Activated CD8-positive, alpha-beta T cell treated with anti-CD3 and anti-CD28 coated beads, Interleukin-2, amount 10 ng/mL, durations not matched to agents 7 days and 5 days (primary cell): ENCODE measurements at regions not wholly inside any gene's neighbourhood (a gene's known extent, or its start where the extent isn't known, plus 50 kb on each side); places are given as distances from the start of the nearest gene placed in this dataset.

Source experiments
- ATAC-seq: fragments of 150-1000 bp; cut with Tn5 transposase; one replicate; pipeline ENCODE4 v1.10.0; 2021; ENCODE audit warnings: moderate library complexity
- CTCF ChIA-PET: fragments of 350-600 bp; sonication (Branson Sonifier 250); formaldehyde crosslinking; loops from one replicate; lab custom pipeline; 2021; ENCODE audit warnings: antibody characterized with exemption; lab: Charles Lee
- POLR2A ChIA-PET: fragments of 350-600 bp; sonication (Branson Sonifier 250); formaldehyde crosslinking; loops from one replicate; lab custom pipeline; 2021; ENCODE audit warnings: antibody characterized with exemption; lab: Charles Lee
- DNase-seq: peaks from one replicate; pipeline ENCODE4 v3.0.0-alpha.2; 2020
- H3K27ac Mint-ChIP-seq: one replicate; pipeline ENCODE4 v1.8.0; 2021; ENCODE audit warnings: mild to moderate bottlenecking, mixed read lengths
- H3K27me3 Mint-ChIP-seq: one replicate; pipeline ENCODE4 v1.8.0; 2021; ENCODE audit warnings: low read depth, mixed read lengths
- H3K36me3 Mint-ChIP-seq: one replicate; pipeline ENCODE4 v1.8.0; 2021; ENCODE audit warnings: low read depth, mixed read lengths
- H3K4me1 Mint-ChIP-seq: one replicate; pipeline ENCODE4 v1.8.0; 2021; ENCODE audit warnings: low read depth, mixed read lengths
- H3K4me3 Mint-ChIP-seq: one replicate; pipeline ENCODE4 v1.8.0; 2021; ENCODE audit warnings: mild to moderate bottlenecking, mixed read lengths
- H3K9me3 Mint-ChIP-seq: one replicate; pipeline ENCODE4 v1.8.0; 2022; ENCODE audit warnings: mixed read lengths; ENCODE audit not compliant: insufficient read depth

DNA sequence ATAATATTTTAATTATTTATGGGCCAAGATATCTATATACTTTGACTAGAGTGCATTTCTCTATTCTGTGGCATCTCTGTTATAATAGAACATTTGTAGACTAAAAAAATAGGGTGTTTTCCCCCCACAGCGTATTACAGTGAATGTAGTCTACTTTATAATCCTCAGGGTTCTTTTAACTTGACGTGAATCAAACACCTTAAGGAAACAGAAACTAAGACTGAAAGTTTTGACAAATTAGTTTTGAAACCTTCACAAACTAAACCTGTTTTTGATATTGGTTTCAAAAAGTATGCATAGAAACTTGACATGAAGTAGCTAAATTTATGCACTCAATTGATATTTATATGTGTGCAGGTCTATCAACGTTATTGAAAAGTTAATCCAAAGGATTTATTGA is 1963.1 kb upstream of the TENM3 start:
- no peak for ATAC-seq
- no peaks in the 10 kb centered on the region for H3K27me3 Mint-ChIP-seq
- ChIA-PET POLR2A (no interaction called here), CTCF (no interaction called here)
- no peak overlapping the region for H3K27ac Mint-ChIP-seq
- no peaks in the 10 kb centered on the region for H3K9me3 Mint-ChIP-seq
- no peak overlapping the region for H3K4me3 Mint-ChIP-seq
- no peaks in the 10 kb centered on the region for H3K4me1 Mint-ChIP-seq
- no peak for DNase-seq
- no peaks in the 10 kb centered on the region for H3K36me3 Mint-ChIP-seq

DNA sequence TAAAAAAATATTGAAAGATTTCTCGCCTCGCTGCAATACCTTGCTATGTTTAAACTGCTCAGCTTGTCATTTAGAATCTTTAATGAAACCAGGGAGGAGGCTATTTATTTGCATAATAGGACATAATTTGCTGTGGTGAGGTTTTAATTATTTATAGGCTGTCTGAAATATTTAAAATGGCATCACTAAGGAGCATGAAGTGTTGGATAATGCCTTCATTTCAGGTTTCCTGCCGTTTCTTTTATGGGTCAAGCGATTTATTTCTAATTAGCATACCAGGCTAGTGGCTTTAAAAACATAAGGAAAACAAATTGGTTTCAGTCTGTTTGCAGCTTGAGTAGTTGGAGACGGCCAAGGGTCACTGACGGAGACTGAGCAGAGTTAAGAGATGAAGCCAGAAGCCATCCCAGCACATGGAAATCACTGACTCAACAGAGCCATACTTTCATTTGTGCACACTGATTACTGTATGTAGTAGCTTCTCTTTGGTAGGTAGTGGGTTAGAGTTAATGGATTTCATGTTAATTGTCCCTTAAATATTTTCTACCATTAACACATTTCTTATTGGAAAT is 1962.4 kb upstream of the TENM3 start:
- no peak for ATAC-seq
- no peak overlapping the region for H3K27ac Mint-ChIP-seq
- no peaks in the 10 kb centered on the region for H3K4me1 Mint-ChIP-seq
- CTCF ChIA-PET = no interaction called here
- no peaks in the 10 kb centered on the region for H3K27me3 Mint-ChIP-seq
- H3K4me3 Mint-ChIP-seq = no peak overlapping the region
- POLR2A ChIA-PET = no interaction called here
- no peak for DNase-seq
- H3K36me3 Mint-ChIP-seq = no peaks in the 10 kb centered on the region
- H3K9me3 Mint-ChIP-seq = no peaks in the 10 kb centered on the region

DNA sequence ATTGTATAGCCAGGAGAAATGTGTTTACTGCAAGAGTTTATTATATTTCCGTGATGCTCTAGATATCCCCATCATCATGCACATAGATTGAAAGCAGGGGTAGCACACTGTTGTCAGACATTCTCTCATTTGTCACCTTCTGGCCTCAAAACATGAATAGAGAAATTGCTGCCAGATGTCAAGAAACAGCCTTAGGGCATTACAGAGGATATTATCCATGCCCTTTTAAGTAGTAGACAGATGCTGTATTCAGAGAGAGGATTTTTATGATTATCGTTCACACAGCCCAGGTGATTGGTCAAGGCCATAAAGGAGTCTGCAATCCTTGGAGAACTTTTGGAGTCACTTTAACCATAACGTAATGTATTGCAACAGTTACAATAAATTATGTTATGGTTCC is 1961.5 kb upstream of the TENM3 start:
- no peak for DNase-seq
- Mint-ChIP-seq H3K4me3 (no peak overlapping the region), H3K9me3 (no peaks in the 10 kb centered on the region), H3K27me3 (no peaks in the 10 kb centered on the region), H3K4me1 (no peaks in the 10 kb centered on the region), H3K36me3 (no peaks in the 10 kb centered on the region), H3K27ac (no peak overlapping the region)
- no peak for ATAC-seq
- CTCF ChIA-PET = no interaction called here
- POLR2A ChIA-PET = no interaction called here

DNA sequence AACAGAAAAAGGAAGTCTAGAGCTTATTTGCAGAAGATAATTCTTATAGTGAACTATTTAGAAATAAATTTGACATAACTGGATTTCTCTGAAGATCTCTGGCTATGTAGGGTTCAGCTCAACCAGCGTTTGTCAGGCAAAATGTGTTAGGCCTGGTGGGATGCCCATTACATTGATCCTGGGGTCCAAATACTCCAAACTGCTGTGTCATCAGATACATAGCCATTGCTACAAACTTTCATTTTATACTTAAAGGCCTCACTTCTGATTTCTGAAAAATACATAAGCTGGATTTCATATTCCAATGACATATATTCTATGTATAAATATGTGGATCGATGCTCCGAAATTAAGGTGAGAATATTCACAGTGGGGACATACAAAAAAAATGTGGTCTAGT is 1958.9 kb upstream of the TENM3 start:
- H3K36me3 Mint-ChIP-seq = no peaks in the 10 kb centered on the region
- no peaks in the 10 kb centered on the region for H3K27me3 Mint-ChIP-seq
- CTCF ChIA-PET = no interaction called here
- DNase-seq = no peak
- no peak overlapping the region for H3K4me3 Mint-ChIP-seq
- no peak for ATAC-seq
- no peaks in the 10 kb centered on the region for H3K9me3 Mint-ChIP-seq
- H3K4me1 Mint-ChIP-seq = no peaks in the 10 kb centered on the region
- no peak overlapping the region for H3K27ac Mint-ChIP-seq
- POLR2A ChIA-PET = no interaction called here

DNA sequence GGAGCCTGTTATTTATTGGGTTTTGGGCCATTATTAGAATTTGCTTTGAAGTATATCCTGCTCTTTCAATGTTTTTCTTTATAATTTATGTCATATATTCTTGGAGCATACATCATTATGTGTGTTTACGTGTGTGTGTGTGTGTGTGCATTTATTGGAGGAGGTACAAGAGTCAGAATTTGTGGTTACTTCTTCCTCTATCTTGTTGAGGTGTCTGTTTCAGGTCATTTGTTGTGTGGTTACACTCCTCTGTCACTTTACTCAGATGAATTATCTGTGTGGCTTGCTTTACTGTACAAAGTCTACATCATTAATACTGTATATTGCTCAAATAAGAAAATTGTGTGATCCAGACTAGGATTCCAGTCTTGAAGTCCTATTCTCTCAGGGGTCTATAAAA is 1957.4 kb upstream of the TENM3 start:
- no peaks in the 10 kb centered on the region for H3K4me1 Mint-ChIP-seq

DNA sequence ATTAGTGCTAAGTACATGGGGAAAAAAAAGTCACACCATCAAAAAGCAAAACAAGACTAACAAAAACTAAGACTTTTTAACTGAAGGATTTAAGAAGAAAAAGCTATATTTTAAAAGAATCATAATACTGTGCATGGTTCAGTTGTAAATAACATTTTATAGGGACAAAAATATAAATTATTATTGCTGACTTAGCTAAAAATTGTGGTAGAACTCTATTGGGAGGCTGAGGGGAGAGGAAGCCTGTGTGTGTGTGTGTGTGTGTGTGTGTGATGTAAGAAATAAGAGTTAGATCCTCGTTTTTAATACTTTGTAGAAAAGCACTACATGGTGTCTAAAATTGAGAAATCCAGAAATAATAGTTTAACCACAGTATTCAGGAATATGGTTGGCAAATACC is 1950.9 kb upstream of the TENM3 start:
- POLR2A ChIA-PET = no interaction called here
- H3K4me3 Mint-ChIP-seq = no peak overlapping the region
- no peak overlapping the region for H3K27ac Mint-ChIP-seq
- ATAC-seq (no peak), DNase-seq (no peak)
- H3K9me3 Mint-ChIP-seq = no peaks in the 10 kb centered on the region
- H3K27me3 Mint-ChIP-seq = no peaks in the 10 kb centered on the region
- H3K4me1 Mint-ChIP-seq = no peaks in the 10 kb centered on the region
- CTCF ChIA-PET = no interaction called here
- H3K36me3 Mint-ChIP-seq = no peaks in the 10 kb centered on the region

More for the DNA sequence above, 1957.4 kb upstream of the TENM3 start:
- Mint-ChIP-seq H3K4me3 (no peak overlapping the region), H3K27ac (no peak overlapping the region), H3K9me3 (no peaks in the 10 kb centered on the region), H3K36me3 (no peaks in the 10 kb centered on the region), H3K27me3 (no peaks in the 10 kb centered on the region)
- no peak for DNase-seq
- ATAC-seq = no peak
- ChIA-PET CTCF (no interaction called here), POLR2A (no interaction called here)

DNA sequence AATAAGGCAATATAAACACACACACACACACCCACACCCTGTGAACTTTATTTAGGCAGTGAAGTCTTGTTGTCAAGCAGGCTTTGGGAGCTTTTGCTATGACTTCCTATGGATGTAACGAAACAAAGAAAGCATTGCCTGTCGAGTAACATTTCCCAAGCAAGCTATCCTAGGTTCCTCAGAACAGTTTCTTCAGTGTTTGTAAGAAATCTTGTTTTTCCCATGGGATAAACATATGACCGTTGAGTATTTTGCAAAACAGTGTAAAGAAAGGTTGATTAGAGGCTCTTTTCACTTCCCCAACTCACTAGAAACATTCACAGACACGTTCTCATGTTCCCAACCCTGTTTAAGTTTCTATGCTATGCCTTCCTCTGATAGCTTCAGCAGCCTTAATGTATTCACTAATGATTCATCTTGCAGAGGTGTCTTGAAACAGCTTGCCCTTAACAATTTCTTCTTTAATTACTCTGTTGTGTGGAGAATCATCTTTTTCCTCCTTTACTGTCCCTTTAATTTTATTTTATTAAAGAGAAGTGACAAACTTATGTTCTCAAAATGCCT is 1947.1 kb upstream of the TENM3 start:
- CTCF ChIA-PET = no interaction called here
- no peak for DNase-seq
- Mint-ChIP-seq H3K4me3 (no peak overlapping the region), H3K9me3 (no peaks in the 10 kb centered on the region), H3K27ac (no peak overlapping the region), H3K27me3 (no peaks in the 10 kb centered on the region), H3K36me3 (no peaks in the 10 kb centered on the region), H3K4me1 (no peaks in the 10 kb centered on the region)
- ATAC-seq = no peak
- POLR2A ChIA-PET = interaction anchor here (0.6 kb wide), 1 partner anchor 708 kb away, joined by 3 read pairs; no protein-coding TSS in a partner anchor

DNA sequence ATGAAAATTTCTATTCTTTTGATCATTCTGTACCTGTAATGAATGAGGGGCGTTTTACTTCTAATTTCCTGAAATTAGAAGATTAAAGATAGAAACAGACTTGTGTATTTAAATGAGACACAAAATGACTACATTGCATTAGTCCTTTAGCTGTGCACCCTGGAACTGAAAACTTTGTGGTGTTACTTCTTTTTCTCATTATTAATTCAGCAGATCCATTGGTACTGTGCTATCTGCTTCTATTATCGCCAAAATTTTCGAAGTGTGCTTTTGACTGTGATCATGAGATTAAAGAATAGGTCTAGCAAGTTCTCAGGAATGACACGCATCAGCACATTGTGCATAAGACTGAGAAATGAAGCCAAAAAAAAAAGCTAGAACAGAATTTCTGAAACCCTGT is 1938.9 kb upstream of the TENM3 start:
- no peak overlapping the region for H3K4me3 Mint-ChIP-seq
- H3K4me1 Mint-ChIP-seq = no peaks in the 10 kb centered on the region
- DNase-seq = no peak
- ChIA-PET CTCF (no interaction called here), POLR2A (interaction anchor here (0.6 kb wide), 1 partner anchor 21 kb away, joined by 3 read pairs; no protein-coding TSS in a partner anchor)
- H3K36me3 Mint-ChIP-seq = no peaks in the 10 kb centered on the region
- H3K9me3 Mint-ChIP-seq = no peaks in the 10 kb centered on the region
- no peak for ATAC-seq
- no peaks in the 10 kb centered on the region for H3K27me3 Mint-ChIP-seq
- no peak overlapping the region for H3K27ac Mint-ChIP-seq

DNA sequence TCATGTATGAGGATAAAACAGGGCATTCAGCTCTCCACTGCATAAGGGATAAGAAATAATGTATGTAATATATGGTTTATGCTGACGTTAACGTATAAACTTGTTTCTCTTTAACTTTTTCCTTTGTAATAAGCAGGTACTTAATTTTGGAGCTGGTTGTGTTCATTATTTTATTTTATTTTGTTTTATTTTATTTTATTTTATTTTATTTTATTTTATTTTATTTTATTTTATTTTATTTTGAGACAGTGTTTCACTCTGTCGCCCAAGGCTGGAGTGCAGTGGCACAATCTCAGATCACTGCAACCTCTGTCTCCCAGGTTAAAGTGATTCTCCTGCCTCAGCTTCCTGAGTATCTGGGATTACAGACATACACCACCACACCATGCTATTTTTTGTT is 1932.6 kb upstream of the TENM3 start:
- DNase-seq (no peak), ATAC-seq (no peak)
- ChIA-PET POLR2A (no interaction called here), CTCF (no interaction called here)
- no peak overlapping the region for H3K4me3 Mint-ChIP-seq
- H3K27ac Mint-ChIP-seq = no peak overlapping the region
- no peaks in the 10 kb centered on the region for H3K4me1 Mint-ChIP-seq
- H3K9me3 Mint-ChIP-seq = no peaks in the 10 kb centered on the region
- no peaks in the 10 kb centered on the region for H3K27me3 Mint-ChIP-seq
- no peaks in the 10 kb centered on the region for H3K36me3 Mint-ChIP-seq

DNA sequence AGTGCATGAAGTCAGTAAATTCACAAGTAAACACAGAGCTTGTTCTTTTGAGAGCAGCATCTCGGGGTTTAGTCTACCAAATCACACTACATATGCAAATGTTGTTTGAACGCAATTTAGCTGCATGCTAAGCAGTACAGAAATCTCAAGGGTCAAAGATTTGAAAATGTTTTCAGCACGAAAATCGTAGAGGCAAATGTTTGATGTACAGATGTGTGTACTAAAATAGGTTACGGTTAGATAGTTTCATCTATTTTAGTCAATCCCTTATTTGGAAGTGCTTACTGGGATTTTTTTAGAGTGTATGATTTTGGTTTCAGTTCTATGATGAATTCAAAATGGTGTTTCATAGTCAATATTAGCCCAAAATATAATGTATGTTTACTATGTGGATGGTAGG is 1928.2 kb upstream of the TENM3 start:
- no peaks in the 10 kb centered on the region for H3K36me3 Mint-ChIP-seq
- H3K27ac Mint-ChIP-seq = no peak overlapping the region
- H3K4me3 Mint-ChIP-seq = no peak overlapping the region
- POLR2A ChIA-PET = interaction anchor here (0.6 kb wide), 1 partner anchor 156 kb away, joined by 5 read pairs; no protein-coding TSS in a partner anchor
- DNase-seq = no peak
- no peaks in the 10 kb centered on the region for H3K9me3 Mint-ChIP-seq
- no peaks in the 10 kb centered on the region for H3K27me3 Mint-ChIP-seq
- CTCF ChIA-PET = no interaction called here
- no peak for ATAC-seq
- H3K4me1 Mint-ChIP-seq = no peaks in the 10 kb centered on the region

DNA sequence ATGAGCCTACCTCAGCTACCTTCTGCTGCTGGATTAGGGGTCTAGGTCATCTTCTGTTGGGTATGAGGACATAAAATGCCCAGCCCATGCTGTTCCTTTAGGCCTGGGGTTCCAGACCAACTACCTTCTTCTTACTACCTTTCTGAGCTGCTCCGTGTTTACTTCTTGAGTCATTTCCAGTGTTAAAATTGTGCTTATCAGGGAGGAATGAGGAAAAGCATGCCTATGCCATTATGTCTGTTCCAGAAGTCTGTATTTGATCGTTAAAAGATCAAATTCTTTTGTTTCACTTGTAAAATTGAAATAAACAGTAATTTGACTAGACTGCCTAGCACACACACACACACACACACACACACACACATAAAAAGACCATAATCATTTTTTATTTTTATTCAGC is 1912.7 kb upstream of the TENM3 start:
- H3K27me3 Mint-ChIP-seq = no peaks in the 10 kb centered on the region
- no peak for ATAC-seq
- DNase-seq = no peak
- H3K4me3 Mint-ChIP-seq = no peak overlapping the region
- H3K27ac Mint-ChIP-seq = no peak overlapping the region
- no peaks in the 10 kb centered on the region for H3K36me3 Mint-ChIP-seq
- POLR2A ChIA-PET = no interaction called here
- CTCF ChIA-PET = no interaction called here
- H3K4me1 Mint-ChIP-seq = no peaks in the 10 kb centered on the region
- H3K9me3 Mint-ChIP-seq = peaks cover 7% of the 10 kb centered on the region

DNA sequence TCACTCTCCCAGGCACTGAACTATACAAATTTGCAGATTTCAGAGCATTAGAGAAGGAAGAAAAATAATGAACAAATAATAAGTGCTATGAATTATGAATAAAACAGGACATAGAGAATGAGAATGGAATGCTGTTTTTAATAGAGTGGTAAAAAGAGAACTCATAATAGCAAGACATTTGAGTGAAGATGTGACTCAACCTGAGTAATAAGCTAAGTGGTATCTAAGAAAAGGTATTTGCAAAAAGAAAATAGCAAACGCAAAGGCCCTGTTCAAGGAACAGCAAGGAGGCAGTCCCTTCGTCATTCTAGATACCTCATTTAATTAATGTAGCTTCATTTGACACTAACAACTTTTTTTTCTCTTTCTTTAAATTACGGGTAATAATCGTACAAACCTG is 1910.0 kb upstream of the TENM3 start:
- CTCF ChIA-PET = no interaction called here
- H3K36me3 Mint-ChIP-seq = no peaks in the 10 kb centered on the region
- H3K27ac Mint-ChIP-seq = no peak overlapping the region

DNA sequence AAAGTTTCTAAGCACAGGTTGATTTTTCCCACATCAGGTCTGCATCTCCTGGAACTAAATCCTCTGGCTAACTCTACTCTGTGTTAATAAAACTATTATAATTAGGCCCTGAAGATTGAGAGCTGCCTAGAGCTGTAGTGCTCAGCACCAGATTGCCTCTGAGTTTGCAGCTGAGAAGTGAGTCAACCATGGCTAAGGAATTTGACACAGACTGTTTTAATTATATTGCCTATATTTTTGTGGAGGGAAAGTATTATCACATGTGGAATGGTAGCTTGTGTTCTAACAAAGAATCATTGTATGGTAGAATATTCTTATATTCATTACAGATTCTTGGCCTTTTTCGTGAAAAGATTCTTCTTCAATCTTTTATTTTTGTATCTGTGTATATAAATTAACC is 1907.6 kb upstream of the TENM3 start:
- ChIA-PET CTCF (no interaction called here), POLR2A (no interaction called here)
- Mint-ChIP-seq H3K4me1 (no peaks in the 10 kb centered on the region), H3K36me3 (no peaks in the 10 kb centered on the region), H3K27me3 (no peaks in the 10 kb centered on the region), H3K27ac (no peak overlapping the region), H3K9me3 (no peaks in the 10 kb centered on the region), H3K4me3 (no peak overlapping the region)
- no peak for DNase-seq
- ATAC-seq = no peak

More for the DNA sequence above, 1910.0 kb upstream of the TENM3 start:
- Mint-ChIP-seq H3K4me1 (no peaks in the 10 kb centered on the region), H3K27me3 (no peaks in the 10 kb centered on the region), H3K9me3 (peaks cover 7% of the 10 kb centered on the region), H3K4me3 (no peak overlapping the region)
- POLR2A ChIA-PET = no interaction called here
- DNase-seq (no peak), ATAC-seq (no peak)
